ENCODE measurements at regions not wholly inside any gene's neighbourhood (a gene's known extent, or its start where the extent isn't known, plus 50 kb on each side); places are given as distances from the start of the nearest gene placed in this dataset.
"Not testable (repeated sequence)": the region's sequence is repeated elsewhere in the genome, so short reads cannot be mapped to it uniquely, and the experiment has no call there.

DNA sequence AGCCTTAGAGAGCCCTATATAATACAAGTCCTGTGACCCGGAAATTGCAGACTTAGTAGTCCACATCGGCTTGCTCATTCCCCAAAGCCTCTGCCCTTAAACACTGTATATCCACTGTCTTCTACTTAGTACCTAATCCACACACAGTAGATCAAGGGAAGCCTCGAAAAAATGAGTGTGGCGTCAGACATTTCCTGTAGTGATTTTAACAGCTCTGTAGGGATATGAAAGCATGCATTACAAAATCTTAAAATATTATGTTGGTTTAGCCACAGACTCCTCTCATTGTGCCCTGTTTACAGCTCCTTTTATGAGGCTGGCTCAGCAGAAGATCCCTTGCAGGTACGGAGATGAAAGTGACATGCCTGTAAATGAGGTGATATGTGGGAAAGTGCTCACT is 416.3 kb downstream of the LIG4 start:
- no peak for DNase-seq
- ATAC-seq = no peak
- no peaks in the 10 kb centered on the region for H3K9me3 ChIP-seq
- H3K4me1 ChIP-seq = no peaks in the 10 kb centered on the region
- intact Hi-C loops (cut with DNase I) = no loop called here
- no peaks in the 10 kb centered on the region for H3K27me3 ChIP-seq
- 31% methylated on average over 5 of the region's 5 CpGs for WGBS (ENCODE audit: insufficient coverage, low coverage, low lambda C conversion rate, missing lambda C conversion rate)
- no peak overlapping the region for H3K4me3 ChIP-seq
- no peak overlapping the region for H3K27ac ChIP-seq
- H3K36me3 ChIP-seq = no peaks in the 10 kb centered on the region
- TF ChIP-seq POLR2A (IDR thresholded peaks at IDR 0.05) = no peak
- no peak for TF ChIP-seq CTCF (IDR thresholded peaks at IDR 0.05)

GRCh38 chr13:107790397-107790796 is 424.9 kb downstream of the LIG4 start:
- no peaks in the 10 kb centered on the region for H3K27me3 ChIP-seq
- H3K27ac ChIP-seq = no peak overlapping the region
- no peaks in the 10 kb centered on the region for H3K36me3 ChIP-seq
- WGBS (ENCODE audit: insufficient coverage, low coverage, low lambda C conversion rate, missing lambda C conversion rate) = 57% methylated on average over 1 of the region's 1 CpG
- H3K9me3 ChIP-seq = no peaks in the 10 kb centered on the region
- ATAC-seq = no peak
- intact Hi-C loops (cut with DNase I) = no loop called here
- no peaks in the 10 kb centered on the region for H3K4me1 ChIP-seq
- TF ChIP-seq POLR2A (IDR thresholded peaks at IDR 0.05) (no peak), CTCF (IDR thresholded peaks at IDR 0.05) (no peak)
- DNase-seq = no peak
- H3K4me3 ChIP-seq = no peak overlapping the region

GRCh38 chr13:107788464-107789165 is 426.7 kb downstream of the LIG4 start:
- no peaks in the 10 kb centered on the region for H3K36me3 ChIP-seq
- ATAC-seq (no peak), DNase-seq (no peak)
- intact Hi-C loops (cut with DNase I) = no loop called here
- WGBS (ENCODE audit: insufficient coverage, low coverage, low lambda C conversion rate, missing lambda C conversion rate) = 55% methylated on average over 8 of the region's 8 CpGs
- no peaks in the 10 kb centered on the region for H3K27me3 ChIP-seq
- no peak overlapping the region for H3K4me3 ChIP-seq
- no peaks in the 10 kb centered on the region for H3K9me3 ChIP-seq
- TF ChIP-seq CTCF (IDR thresholded peaks at IDR 0.05) = no peak
- no peak for TF ChIP-seq POLR2A (IDR thresholded peaks at IDR 0.05)
- no peak overlapping the region for H3K27ac ChIP-seq
- H3K4me1 ChIP-seq = no peaks in the 10 kb centered on the region

DNA sequence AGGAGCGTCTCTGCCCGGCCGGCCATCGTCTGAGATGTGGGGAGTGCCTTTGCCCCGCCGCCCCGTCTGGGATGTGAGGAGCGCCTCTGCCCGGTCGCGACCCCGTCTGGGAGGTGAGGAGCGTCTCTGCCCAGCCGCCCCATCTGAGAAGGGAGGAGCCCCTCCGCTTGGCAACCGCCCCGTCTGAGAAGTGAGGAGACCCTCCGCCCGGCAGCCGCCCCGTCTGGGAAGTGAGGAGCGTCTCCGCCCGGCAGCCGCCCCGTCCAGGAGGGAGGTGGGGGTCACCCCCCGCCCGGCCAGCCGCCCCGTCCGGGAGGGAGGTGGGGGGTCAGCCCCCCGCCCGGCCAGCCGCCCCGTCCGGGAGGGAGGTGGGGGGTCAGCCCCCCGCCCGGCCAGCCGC is 432.7 kb downstream of the LIG4 start:
- WGBS (ENCODE audit: insufficient coverage, low coverage, low lambda C conversion rate, missing lambda C conversion rate) = no CpG with 5 or more reads among the region's 39 CpGs
- H3K27me3 ChIP-seq; H3K36me3 ChIP-seq; intact Hi-C loops (cut with DNase I); H3K9me3 ChIP-seq; H3K4me1 ChIP-seq; ATAC-seq; H3K27ac ChIP-seq; DNase-seq; H3K4me3 ChIP-seq: not testable (repeated sequence)

DNA sequence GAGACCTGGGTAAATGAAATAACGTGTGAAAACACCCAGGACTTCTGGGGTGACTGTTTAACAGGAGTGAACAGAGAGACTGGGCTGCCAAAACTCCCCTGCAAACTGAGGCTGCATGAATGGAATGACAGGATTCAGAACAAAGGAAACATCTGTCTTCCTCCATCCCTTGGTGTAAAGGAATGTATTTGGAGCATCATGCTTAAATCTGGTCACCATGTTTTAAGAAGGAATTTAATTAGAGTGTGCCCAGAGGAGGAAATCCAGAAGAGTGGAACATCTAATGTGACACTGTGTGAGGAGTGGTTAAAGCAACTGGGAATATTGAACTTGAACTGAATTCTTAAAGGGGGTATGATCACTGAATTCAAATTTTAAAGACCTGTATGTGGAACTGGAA is 437.2 kb downstream of the LIG4 start:
- H3K9me3 ChIP-seq = no peaks in the 10 kb centered on the region
- no peaks in the 10 kb centered on the region for H3K4me1 ChIP-seq
- no peaks in the 10 kb centered on the region for H3K27me3 ChIP-seq
- H3K27ac ChIP-seq = no peak overlapping the region
- H3K4me3 ChIP-seq = no peak overlapping the region
- DNase-seq (no peak), ATAC-seq (no peak)
- H3K36me3 ChIP-seq = no peaks in the 10 kb centered on the region
- TF ChIP-seq CTCF (IDR thresholded peaks at IDR 0.05) (no peak), POLR2A (IDR thresholded peaks at IDR 0.05) (no peak)
- WGBS (ENCODE audit: insufficient coverage, low coverage, low lambda C conversion rate, missing lambda C conversion rate) = 25% methylated on average over 1 of the region's 1 CpG
- intact Hi-C loops (cut with DNase I) = no loop called here
